Brain microvascular endothelial cell (primary cell): ENCODE measurements at regions not wholly inside any gene's neighbourhood (a gene's known extent, or its start where the extent isn't known, plus 50 kb on each side); places are given as distances from the start of the nearest gene placed in this dataset.

Source experiments
- DNase-seq: peaks from one replicate; pipeline ENCODE4 v3.0.0-alpha.2; 2020
- H3K27ac ChIP-seq: fragments of 250-450 bp; sonication (Bioruptor Pico); 2 replicates; pipeline ENCODE4 v1.5.1; 2020; ENCODE audit warnings: mild to moderate bottlenecking, moderate library complexity
- H3K27me3 ChIP-seq: fragments of 250-450 bp; sonication (Bioruptor Pico); replicated peaks from 2 replicates; pipeline ENCODE4 v1.5.1; 2020; ENCODE audit warnings: mild to moderate bottlenecking
- H3K36me3 ChIP-seq: fragments of 250-450 bp; sonication (Bioruptor Pico); replicated peaks from 2 replicates; pipeline ENCODE4 v1.5.1; 2020; ENCODE audit warnings: mild to moderate bottlenecking
- H3K4me3 ChIP-seq: 2 replicates; pipeline ENCODE4 v1.5.1; 2011; ENCODE audit warnings: low read depth, mild to moderate bottlenecking, control low read depth, low read length, moderate library complexity
- in situ Hi-C: cut with HindIII; loops from 2 replicates; pipeline ENCODE4 v1.10.0; 2017; ENCODE audit warnings: low sequenced_read_pairs, low pct_ligation_motif_present
- TF ChIP-seq, protein P1 (sequence below): IDR thresholded peaks from 2 replicates; pipeline ENCODE4 v1.5.1; 2011; ENCODE audit warnings: low read depth, mild to moderate bottlenecking, moderate library complexity, low read length, control low read depth, inconsistent platforms; ENCODE audit errors: missing control alignments

DNA sequence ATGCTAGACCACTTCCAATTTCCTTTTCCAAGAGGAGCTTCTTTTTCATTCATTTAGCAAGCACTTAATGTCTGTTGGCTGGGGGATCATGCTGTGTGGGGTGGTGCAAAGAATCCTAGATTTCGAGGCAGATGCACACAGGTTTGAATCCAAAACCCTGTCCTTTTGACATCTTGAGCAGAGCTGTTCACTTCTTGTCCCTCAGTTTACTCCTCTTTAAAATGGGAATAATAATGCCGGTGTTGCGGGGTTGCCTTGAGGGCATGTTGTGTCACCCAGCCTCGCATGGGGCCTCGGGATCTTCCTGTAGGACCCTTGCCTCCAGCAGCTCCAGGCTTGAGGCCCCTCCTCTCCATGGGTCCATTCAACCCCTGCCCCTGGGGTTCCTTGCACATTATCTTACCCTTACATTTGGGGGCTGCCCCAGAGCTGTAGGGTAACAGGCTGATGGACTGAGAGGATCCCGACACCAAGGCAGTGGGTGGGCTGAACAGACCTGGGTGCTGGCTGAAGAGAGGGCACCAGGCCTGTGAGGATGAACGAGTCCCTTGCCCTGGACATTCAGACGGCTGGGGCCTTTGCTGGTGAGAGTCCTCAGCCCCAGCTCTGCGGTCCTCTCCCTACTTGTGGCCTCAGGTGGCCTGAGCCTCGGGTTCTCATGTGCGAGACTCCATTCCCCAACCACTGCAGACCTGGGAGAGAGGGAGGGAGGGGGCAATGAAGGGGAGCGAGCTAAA lies 145.8 kb downstream of the BARX1 start:
- Histone ChIP-seq H3K27ac (no peak overlapping the region), H3K27me3 (no peaks in the 10 kb centered on the region), H3K36me3 (no peaks in the 10 kb centered on the region), H3K4me3 (no peak overlapping the region)
- TF ChIP-seq, protein P1, sequence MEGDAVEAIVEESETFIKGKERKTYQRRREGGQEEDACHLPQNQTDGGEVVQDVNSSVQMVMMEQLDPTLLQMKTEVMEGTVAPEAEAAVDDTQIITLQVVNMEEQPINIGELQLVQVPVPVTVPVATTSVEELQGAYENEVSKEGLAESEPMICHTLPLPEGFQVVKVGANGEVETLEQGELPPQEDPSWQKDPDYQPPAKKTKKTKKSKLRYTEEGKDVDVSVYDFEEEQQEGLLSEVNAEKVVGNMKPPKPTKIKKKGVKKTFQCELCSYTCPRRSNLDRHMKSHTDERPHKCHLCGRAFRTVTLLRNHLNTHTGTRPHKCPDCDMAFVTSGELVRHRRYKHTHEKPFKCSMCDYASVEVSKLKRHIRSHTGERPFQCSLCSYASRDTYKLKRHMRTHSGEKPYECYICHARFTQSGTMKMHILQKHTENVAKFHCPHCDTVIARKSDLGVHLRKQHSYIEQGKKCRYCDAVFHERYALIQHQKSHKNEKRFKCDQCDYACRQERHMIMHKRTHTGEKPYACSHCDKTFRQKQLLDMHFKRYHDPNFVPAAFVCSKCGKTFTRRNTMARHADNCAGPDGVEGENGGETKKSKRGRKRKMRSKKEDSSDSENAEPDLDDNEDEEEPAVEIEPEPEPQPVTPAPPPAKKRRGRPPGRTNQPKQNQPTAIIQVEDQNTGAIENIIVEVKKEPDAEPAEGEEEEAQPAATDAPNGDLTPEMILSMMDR, result no peak
- in situ Hi-C loops, result no loop called here
- no peak for DNase-seq

DNA sequence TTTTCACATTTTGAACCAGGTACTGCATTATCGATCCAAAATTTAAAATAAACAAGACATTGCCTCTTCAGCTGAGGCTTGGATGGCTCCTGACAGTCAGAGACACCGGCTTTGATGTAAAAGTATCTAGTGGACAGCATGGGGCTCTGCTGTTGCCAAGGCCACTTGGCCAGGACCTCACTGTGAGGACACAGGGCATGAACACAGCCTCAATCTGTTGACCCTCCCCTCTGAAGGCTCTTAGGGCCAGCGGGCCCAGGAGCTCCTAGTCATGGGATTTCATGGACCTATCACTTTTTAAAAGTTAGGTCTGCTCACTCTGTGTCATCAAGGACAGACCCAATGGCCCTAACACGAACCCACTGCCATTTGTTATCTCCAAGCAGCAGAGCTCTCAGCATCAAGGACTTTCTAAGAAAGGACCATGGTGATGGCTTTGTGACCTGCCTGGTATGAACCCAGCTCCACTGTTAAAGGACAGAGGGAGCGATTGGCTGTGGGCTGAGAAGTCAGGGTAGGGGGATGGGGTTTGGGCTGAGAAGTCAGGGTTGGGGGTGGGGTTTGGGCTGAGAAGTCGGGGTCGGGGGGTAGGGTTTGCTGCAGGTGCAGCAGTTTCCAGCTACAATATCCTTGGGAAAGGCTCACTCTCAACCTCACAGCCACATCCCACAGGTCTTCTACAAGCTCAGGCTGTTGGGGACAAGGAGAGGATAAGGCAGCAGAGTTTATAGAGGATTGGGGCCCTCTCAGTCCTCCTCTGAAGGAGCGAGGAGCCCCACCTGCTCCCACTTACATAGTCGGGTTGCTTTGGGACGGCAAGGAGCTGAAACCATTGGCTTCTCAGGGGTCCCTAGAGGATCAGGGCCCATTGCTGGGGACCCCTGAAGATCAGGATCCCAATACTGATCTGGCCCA lies 146.8 kb downstream of the BARX1 start:
- H3K27me3 ChIP-seq, result no peaks in the 10 kb centered on the region
- TF ChIP-seq, protein P1, result no peak
- in situ Hi-C loops, result no loop called here
- H3K27ac ChIP-seq, result no peak overlapping the region
- no peak for DNase-seq
- H3K36me3 ChIP-seq, result no peaks in the 10 kb centered on the region
- no peak overlapping the region for H3K4me3 ChIP-seq

DNA sequence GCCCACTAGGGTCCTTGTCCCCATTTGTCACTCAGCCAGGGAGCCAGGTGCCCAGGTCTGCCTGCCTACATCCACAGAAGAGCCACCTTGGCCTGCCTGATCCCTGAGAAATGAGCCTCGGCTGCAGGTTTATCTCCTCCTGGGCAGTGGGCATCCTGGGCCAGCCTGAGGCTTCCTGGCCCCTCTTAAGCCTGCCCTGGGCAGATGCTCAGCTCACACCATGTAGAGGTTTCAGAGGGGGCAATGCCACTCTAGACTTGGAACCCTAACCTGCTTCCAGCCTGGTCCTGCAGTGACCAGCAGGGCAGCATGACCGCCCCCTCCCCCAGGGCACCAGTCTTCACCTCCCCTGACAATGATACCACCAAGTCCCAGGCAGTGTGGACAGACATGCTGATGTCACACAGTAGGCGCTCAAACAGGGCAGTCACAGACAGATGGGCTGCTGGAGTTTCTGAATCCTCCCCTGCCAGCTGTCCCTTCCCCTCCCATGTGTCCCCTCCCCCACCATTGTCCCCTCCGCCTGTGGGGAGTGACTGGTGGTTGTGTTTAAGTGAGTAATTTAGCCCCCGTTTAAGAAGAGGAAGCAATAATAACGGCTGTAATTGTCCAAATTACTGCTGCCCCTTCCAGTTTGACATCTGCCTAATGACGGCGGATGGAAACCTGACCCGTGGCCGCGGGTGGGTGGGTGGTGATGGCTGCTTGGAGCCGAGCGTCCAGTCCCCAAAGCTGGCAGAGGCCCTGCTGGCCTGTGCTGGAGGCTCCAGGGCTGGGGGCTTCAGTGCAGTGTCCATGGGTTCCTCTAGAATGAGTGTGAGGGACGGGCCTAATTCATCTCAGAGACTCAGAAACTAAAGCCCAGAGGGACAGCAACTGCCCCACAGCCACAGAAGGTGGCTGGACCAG lies 147.7 kb downstream of the BARX1 start:
- Histone ChIP-seq H3K27ac (no peak overlapping the region), H3K4me3 (no peak overlapping the region), H3K36me3 (no peaks in the 10 kb centered on the region), H3K27me3 (no peaks in the 10 kb centered on the region)
- in situ Hi-C loops, result no loop called here
- no peak for DNase-seq
- TF ChIP-seq, protein P1, result no peak

DNA sequence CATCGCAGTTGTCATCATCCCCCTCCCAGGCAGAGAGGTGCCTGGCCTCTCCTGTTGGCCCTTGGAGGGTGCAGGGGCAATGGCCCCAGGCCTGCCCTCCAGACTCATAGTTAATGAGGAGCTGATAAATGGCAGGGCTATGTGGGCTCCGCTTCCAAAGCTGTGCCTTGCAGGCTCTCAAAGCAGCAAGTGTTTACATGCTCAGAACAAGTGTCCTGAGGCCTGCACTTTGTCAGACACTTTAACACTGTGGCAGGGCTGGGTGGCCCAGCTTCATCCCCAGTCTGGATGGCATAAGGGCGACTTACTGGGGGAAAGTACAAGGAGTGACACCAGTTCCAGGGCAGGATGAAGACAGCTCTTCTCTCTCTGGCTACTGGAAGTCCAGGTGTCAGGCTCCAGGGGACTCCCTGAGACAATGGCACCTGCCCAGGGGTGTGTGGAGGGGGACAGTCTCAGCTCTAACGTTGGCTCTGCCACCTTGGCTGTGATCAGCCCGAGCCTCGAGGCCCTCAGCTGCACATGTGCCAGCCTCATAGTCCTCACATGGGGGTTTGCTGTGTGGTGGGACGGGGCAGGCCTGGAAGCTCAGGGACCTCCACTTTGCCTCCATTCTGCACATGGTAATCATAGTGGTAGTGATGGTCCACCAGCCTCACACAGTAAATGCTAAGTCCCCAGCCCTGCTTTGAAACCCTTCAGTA lies 153.4 kb downstream of the BARX1 start:
- no peak for DNase-seq
- Histone ChIP-seq H3K27me3 (no peaks in the 10 kb centered on the region), H3K36me3 (no peaks in the 10 kb centered on the region), H3K4me3 (no peak overlapping the region), H3K27ac (no peak overlapping the region)
- in situ Hi-C loops, result no loop called here
- TF ChIP-seq, protein P1, result no peak

DNA sequence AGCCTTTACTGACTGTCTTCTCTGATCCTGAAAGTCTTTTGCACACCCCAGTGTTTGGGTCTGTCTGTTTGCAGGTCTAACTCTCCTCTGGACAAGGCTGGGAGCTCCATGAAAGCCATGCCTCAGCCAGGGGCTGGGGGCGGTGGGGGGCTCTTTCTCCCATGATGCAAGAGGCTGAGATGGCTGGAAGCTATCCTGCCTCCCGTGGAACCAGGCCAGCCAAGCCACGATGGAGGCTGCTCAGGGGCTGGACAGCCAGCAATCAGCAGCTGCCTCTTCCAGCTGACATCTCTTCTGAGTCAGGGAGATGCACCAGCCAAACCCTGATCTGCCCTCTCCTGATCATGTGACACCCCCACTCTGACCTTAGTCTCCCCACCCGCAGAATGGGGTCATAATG lies 154.0 kb downstream of the BARX1 start:
- no peak for DNase-seq
- no peak overlapping the region for H3K4me3 ChIP-seq
- TF ChIP-seq, protein P1, result no peak
- no peak overlapping the region for H3K27ac ChIP-seq
- no peaks in the 10 kb centered on the region for H3K36me3 ChIP-seq
- no peaks in the 10 kb centered on the region for H3K27me3 ChIP-seq
- in situ Hi-C loops, result no loop called here
